ENCODE measurements at regions not wholly inside any gene's neighbourhood (a gene's known extent, or its start where the extent isn't known, plus 50 kb on each side); places are given as distances from the start of the nearest gene placed in this dataset.
"Not testable (repeated sequence)": the region's sequence is repeated elsewhere in the genome, so short reads cannot be mapped to it uniquely, and the experiment has no call there.

GRCh38 chr21:28154121-28154520 lies 838.6 kb downstream of the LTN1 start:
- no peak for DNase-seq

- no peak for DNase-seq
Observed at GRCh38 chr21:28152732-28153131, 839.9 kb downstream of the LTN1 start.

- DNase-seq, result no peak
Observed at GRCh38 chr21:28151758-28152157, 840.9 kb downstream of the LTN1 start.

GRCh38 chr21:28150778-28151177 lies 841.9 kb downstream of the LTN1 start:
- DNase-seq, result no peak

- no peak for DNase-seq
Observed at GRCh38 chr21:28148400-28149064, 844.1 kb downstream of the LTN1 start.

GRCh38 chr21:28144653-28145052 lies 848.0 kb downstream of the LTN1 start:
- no peak for DNase-seq

GRCh38 chr21:28144089-28144488 lies 848.6 kb downstream of the LTN1 start:
- no peak for DNase-seq

- no peak for DNase-seq
Observed at GRCh38 chr21:28142697-28143096, 850.0 kb downstream of the LTN1 start.

- no peak for DNase-seq
Observed at GRCh38 chr21:28138272-28138671, 854.4 kb downstream of the LTN1 start.

GRCh38 chr21:28136656-28137255 lies 855.9 kb downstream of the LTN1 start:
- no peak for DNase-seq

GRCh38 chr21:28135646-28136045 lies 857.0 kb downstream of the LTN1 start:
- no peak for DNase-seq

- DNase-seq, result no peak
Observed at GRCh38 chr21:28133116-28133515, 859.6 kb downstream of the LTN1 start.

- DNase-seq, result no peak
Observed at GRCh38 chr21:28132713-28133112, 860.0 kb downstream of the LTN1 start.

GRCh38 chr21:28127175-28127785 lies 865.4 kb downstream of the LTN1 start:
- DNase-seq, result no peak

- DNase-seq, result no peak
Observed at GRCh38 chr21:28126521-28127174, 866.0 kb downstream of the LTN1 start.

- no peak for DNase-seq
Observed at GRCh38 chr21:28124541-28124940, 868.1 kb downstream of the LTN1 start.

- no peak for DNase-seq
Observed at GRCh38 chr21:28118570-28118969, 874.1 kb downstream of the LTN1 start.

GRCh38 chr21:28114986-28115385 lies 877.7 kb downstream of the LTN1 start:
- not testable (repeated sequence) for DNase-seq

- DNase-seq, result no peak
Observed at GRCh38 chr21:28113718-28114117, 879.0 kb downstream of the LTN1 start.

- no peak for DNase-seq
Observed at GRCh38 chr21:28112511-28112910, 880.2 kb downstream of the LTN1 start.

GRCh38 chr21:28111151-28111619 lies 881.5 kb downstream of the LTN1 start:
- DNase-seq, result no peak

GRCh38 chr21:28110716-28111115 lies 882.0 kb downstream of the LTN1 start:
- DNase-seq, result no peak

- no peak for DNase-seq
Observed at GRCh38 chr21:28110074-28110473, 882.6 kb downstream of the LTN1 start.

- no peak for DNase-seq
Observed at GRCh38 chr21:28106370-28106890, 886.2 kb downstream of the LTN1 start.

All from GF-D8 (cell line).